Fibroblast of lung (primary cell): ENCODE measurements at regions not wholly inside any gene's neighbourhood (a gene's known extent, or its start where the extent isn't known, plus 50 kb on each side); places are given as distances from the start of the nearest gene placed in this dataset.

ENCODE experiments used
- DNase-seq, 2 donors: peaks; one replicate each; pipeline versions ENCODE4 v3.0.0 to v3.0.0-alpha.2; 2010; ENCODE audit warnings: low read depth in 2 of 2
- H2AFZ ChIP-seq: 2 replicates; pipeline ENCODE4 v1.5.1; 2012; ENCODE audit warnings: low read length, control low read depth, inconsistent platforms
- H3K27ac ChIP-seq: 2 replicates; pipeline ENCODE4 v1.5.1; 2011; ENCODE audit warnings: low read length, control low read depth; ENCODE audit not compliant: insufficient read depth
- H3K27me3 ChIP-seq: 2 replicates; pipeline ENCODE4 v1.5.1; 2011; ENCODE audit warnings: mild to moderate bottlenecking, low read length; ENCODE audit not compliant: control insufficient read depth, insufficient read depth
- H3K36me3 ChIP-seq: 2 replicates; pipeline ENCODE4 v1.5.1; 2011; ENCODE audit warnings: low read length; ENCODE audit not compliant: control insufficient read depth, insufficient read depth
- H3K4me1 ChIP-seq: 2 replicates; pipeline ENCODE4 v1.5.1; 2011; ENCODE audit warnings: low read length; ENCODE audit not compliant: control insufficient read depth, insufficient read depth; ENCODE audit errors: extremely low read depth
- H3K4me2 ChIP-seq: 2 replicates; pipeline ENCODE4 v1.5.1; 2011; ENCODE audit warnings: low read length, control low read depth; ENCODE audit not compliant: insufficient read depth; ENCODE audit errors: extremely low read depth
- H3K4me3 ChIP-seq, 4 experiments: fragments of 200-600 bp in 1 of 4; sonication (generic) in 1 of 4; replicated peaks in 1 of 4; 2 replicates each; pipeline ENCODE4 v1.5.1; 2011 to 2016; ENCODE audit warnings: low read length in 4 of 4, low read depth in 3 of 4, mild to moderate bottlenecking in 3 of 4, control low read depth in 2 of 4, inconsistent platforms in 1 of 4, mixed read lengths in 1 of 4; ENCODE audit not compliant: insufficient read depth in 1 of 4; ENCODE audit errors: control extremely low read depth in 1 of 4
- H3K79me2 ChIP-seq: 2 replicates; pipeline ENCODE4 v1.5.1; 2012; ENCODE audit warnings: mild to moderate bottlenecking, low read length, inconsistent platforms; ENCODE audit not compliant: control insufficient read depth, insufficient read depth
- H3K9ac ChIP-seq: 2 replicates; pipeline ENCODE4 v1.5.1; 2011; ENCODE audit warnings: mild to moderate bottlenecking, low read length, control low read depth; ENCODE audit not compliant: insufficient read depth
- H3K9me3 ChIP-seq: 2 replicates; pipeline ENCODE4 v1.5.1; 2012; ENCODE audit warnings: low read depth, low read length; ENCODE audit not compliant: control insufficient read depth, insufficient read depth
- H4K20me1 ChIP-seq: 2 replicates; pipeline ENCODE4 v1.5.1; 2011; ENCODE audit warnings: low read length; ENCODE audit not compliant: control insufficient read depth, insufficient read depth; ENCODE audit errors: extremely low read depth
- CTCF ChIP-seq, 2 donors: IDR thresholded peaks in 1 of 2; conservative IDR thresholded peaks in 1 of 2; 1 replicate in 1 of 2; 2 replicates in 1 of 2; pipeline ENCODE4 v1.5.1; 2011 to 2012; ENCODE audit warnings: low read length in 2 of 2, control low read depth in 1 of 2, inconsistent platforms in 1 of 2, low read depth in 1 of 2, mild to moderate bottlenecking in 1 of 2
- EZH2 ChIP-seq: IDR thresholded peaks from 2 replicates; pipeline ENCODE4 v1.5.1; 2012; ENCODE audit warnings: low read length, control low read depth, mild to moderate bottlenecking; ENCODE audit errors: missing control alignments

- Histone ChIP-seq H3K4me1 (no peaks in the 10 kb centered on the region), H3K9ac (no peak overlapping the region), H3K36me3 (no peaks in the 10 kb centered on the region), H3K27ac (no peak overlapping the region), H3K79me2 (no peaks in the 10 kb centered on the region), H2AFZ (no peak overlapping the region), H4K20me1 (no peaks in the 10 kb centered on the region), H3K4me3 (no peak overlapping the region), H3K27me3 (no peaks in the 10 kb centered on the region), H3K9me3 (no peaks in the 10 kb centered on the region), H3K4me2 (no peak overlapping the region)
- TF ChIP-seq CTCF (conservative IDR thresholded peaks at IDR 0.05 in 1 of 2, IDR thresholded peaks at IDR 0.05 in 1 of 2; ENCODE audit: low read depth in 1 of 2, low read length in 2 of 2), result no peak
- TF ChIP-seq EZH2, result no peak
- DNase-seq, result no peak
Measured at GRCh38 chr19:30287259-30287658, 84.9 kb upstream of the ZNF536 start.

GRCh38 chr19:30287973-30288372 lies 84.2 kb upstream of the ZNF536 start:
- Histone ChIP-seq H3K27ac (no peak overlapping the region), H3K27me3 (no peaks in the 10 kb centered on the region), H4K20me1 (no peaks in the 10 kb centered on the region), H3K79me2 (no peaks in the 10 kb centered on the region), H3K9ac (no peak overlapping the region), H3K9me3 (no peaks in the 10 kb centered on the region), H2AFZ (no peak overlapping the region), H3K4me1 (no peaks in the 10 kb centered on the region), H3K36me3 (no peaks in the 10 kb centered on the region), H3K4me2 (no peak overlapping the region), H3K4me3 (no peak overlapping the region)
- no peak for DNase-seq
- TF ChIP-seq EZH2 (no peak), CTCF (conservative IDR thresholded peaks at IDR 0.05 in 1 of 2, IDR thresholded peaks at IDR 0.05 in 1 of 2; ENCODE audit: low read depth in 1 of 2, low read length in 2 of 2) (no peak)

DNA sequence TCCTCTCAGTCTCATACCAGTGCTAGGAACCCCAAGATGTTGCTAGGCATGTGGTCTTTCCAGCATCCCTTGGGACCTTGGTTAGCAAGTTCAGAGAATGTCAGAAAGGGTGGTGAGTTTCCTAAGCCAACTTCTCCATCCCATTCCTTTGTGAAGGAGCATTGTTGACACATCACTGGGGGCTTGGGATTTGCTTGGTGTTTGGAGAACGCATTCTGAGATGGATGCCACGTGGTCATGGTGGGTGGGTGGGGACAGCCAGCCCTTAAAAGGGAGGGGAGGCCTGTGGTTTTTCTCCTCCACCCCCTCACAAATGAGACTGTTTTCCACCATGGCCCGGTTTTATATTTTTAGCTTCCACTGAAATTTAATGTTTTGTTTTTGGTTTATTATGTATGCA lies 83.3 kb upstream of the ZNF536 start:
- TF ChIP-seq CTCF (conservative IDR thresholded peaks at IDR 0.05 in 1 of 2, IDR thresholded peaks at IDR 0.05 in 1 of 2; ENCODE audit: low read depth in 1 of 2, low read length in 2 of 2), result no peak
- TF ChIP-seq EZH2, result no peak
- Histone ChIP-seq H3K27me3 (no peaks in the 10 kb centered on the region), H3K79me2 (no peaks in the 10 kb centered on the region), H3K4me1 (no peaks in the 10 kb centered on the region), H3K4me3 (no peak overlapping the region), H3K36me3 (no peaks in the 10 kb centered on the region), H3K9ac (no peak overlapping the region), H3K4me2 (no peak overlapping the region), H3K9me3 (no peaks in the 10 kb centered on the region), H2AFZ (no peak overlapping the region), H3K27ac (no peak overlapping the region), H4K20me1 (no peaks in the 10 kb centered on the region)
- DNase-seq, result no peak
